ENCODE measurements at regions not wholly inside any gene's neighbourhood (a gene's known extent, or its start where the extent isn't known, plus 50 kb on each side); places are given as distances from the start of the nearest gene placed in this dataset.
A peak's percentile ranks its signal among the peaks of the same experiment; 100 is the strongest.

- WGBS (ENCODE audit: low lambda C conversion rate) = 0% methylated on average over 3 of the region's 3 CpGs
- H3K27ac ChIP-seq (ENCODE audit: extremely low read length, insufficient read depth, low read length) = no peak overlapping the region
- DNase-seq (ENCODE audit: low spot score) (no peak), ATAC-seq (peak; percentile 82), FAIRE-seq (peak; percentile 34)
- no peak overlapping the region for H3K9ac ChIP-seq (ENCODE audit: insufficient read depth, low read depth, low read length)
- 0 out of 5 replicates have a peak, but pooled peaks cover 0 to 3% of the 10 kb centered on the region in 2 experiments for H3K27me3 ChIP-seq (ENCODE audit: control insufficient read depth in 1 of 2, insufficient read depth in 2 of 2, low read length in 2 of 2)
- ChIA-PET POLR2A (no interaction called here), CTCF (ENCODE audit: low intra/inter-chr PET ratio, low total read pairs) (no interaction called here)
- H3K36me3 ChIP-seq (replicated peaks in 1 of 2; ENCODE audit: control insufficient read depth in 1 of 2, insufficient read depth in 2 of 2, low read length in 2 of 2) = no peaks in the 10 kb centered on the region
- in situ Hi-C loops (cut with HindIII; ENCODE audit: extremely low pct_ligation_motif_present, low pct_unique_long_range_greater_than_20kb) = no loop called here
- H3K4me3 ChIP-seq (replicated peaks in 1 of 3; ENCODE audit: insufficient read depth in 1 of 3, low read depth in 2 of 3, low read length in 3 of 3) = no peak overlapping the region; a peak in 1 of 6 replicates
- no peaks in the 10 kb centered on the region for H3K9me3 ChIP-seq (ENCODE audit: low read length)
- H4K20me1 ChIP-seq (ENCODE audit: insufficient read depth, low read length) = no peaks in the 10 kb centered on the region
- peaks cover 13% of the 10 kb centered on the region for H3K4me1 ChIP-seq (ENCODE audit: insufficient read depth, low read length)
- no TSS peak for BruUV-seq (replicated peaks)
- H3K79me2 ChIP-seq (ENCODE audit: insufficient read depth, low read length) = no peaks in the 10 kb centered on the region
- intact Hi-C loops (cut with micrococcal nuclease; ENCODE audit: unreplicated experiment) = no loop called here
- TF ChIP-seq GATAD1 (CRISPR knock-in tag; IDR thresholded peaks at IDR 0.05) (no peak), ZNF556 (CRISPR knock-in tag; IDR thresholded peaks at IDR 0.05; ENCODE audit: borderline replicate concordance) (no peak), ATF1 (CRISPR knock-in tag; IDR thresholded peaks at IDR 0.05) (0 out of 2 replicates have a peak, but pooled peaks have one; percentile 22), TCF7 (IDR thresholded peaks at IDR 0.05; ENCODE audit: low read depth) (no peak), MIER2 (CRISPR knock-in tag; IDR thresholded peaks at IDR 0.05) (no peak), ZSCAN20 (CRISPR knock-in tag; IDR thresholded peaks at IDR 0.05; ENCODE audit: borderline replicate concordance) (no peak), ZNF660 (CRISPR knock-in tag; IDR thresholded peaks at IDR 0.05; ENCODE audit: borderline replicate concordance, low read depth) (no peak), DNMT1 (CRISPR knock-in tag; IDR thresholded peaks at IDR 0.05) (no peak)
- TF ChIP-seq, protein P1, sequence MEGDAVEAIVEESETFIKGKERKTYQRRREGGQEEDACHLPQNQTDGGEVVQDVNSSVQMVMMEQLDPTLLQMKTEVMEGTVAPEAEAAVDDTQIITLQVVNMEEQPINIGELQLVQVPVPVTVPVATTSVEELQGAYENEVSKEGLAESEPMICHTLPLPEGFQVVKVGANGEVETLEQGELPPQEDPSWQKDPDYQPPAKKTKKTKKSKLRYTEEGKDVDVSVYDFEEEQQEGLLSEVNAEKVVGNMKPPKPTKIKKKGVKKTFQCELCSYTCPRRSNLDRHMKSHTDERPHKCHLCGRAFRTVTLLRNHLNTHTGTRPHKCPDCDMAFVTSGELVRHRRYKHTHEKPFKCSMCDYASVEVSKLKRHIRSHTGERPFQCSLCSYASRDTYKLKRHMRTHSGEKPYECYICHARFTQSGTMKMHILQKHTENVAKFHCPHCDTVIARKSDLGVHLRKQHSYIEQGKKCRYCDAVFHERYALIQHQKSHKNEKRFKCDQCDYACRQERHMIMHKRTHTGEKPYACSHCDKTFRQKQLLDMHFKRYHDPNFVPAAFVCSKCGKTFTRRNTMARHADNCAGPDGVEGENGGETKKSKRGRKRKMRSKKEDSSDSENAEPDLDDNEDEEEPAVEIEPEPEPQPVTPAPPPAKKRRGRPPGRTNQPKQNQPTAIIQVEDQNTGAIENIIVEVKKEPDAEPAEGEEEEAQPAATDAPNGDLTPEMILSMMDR (CRISPR knock-in tag; IDR thresholded peaks at IDR 0.05) = peak; percentile 9; the same call in 1 of the 2 replicates
- TF ChIP-seq, protein P2, sequence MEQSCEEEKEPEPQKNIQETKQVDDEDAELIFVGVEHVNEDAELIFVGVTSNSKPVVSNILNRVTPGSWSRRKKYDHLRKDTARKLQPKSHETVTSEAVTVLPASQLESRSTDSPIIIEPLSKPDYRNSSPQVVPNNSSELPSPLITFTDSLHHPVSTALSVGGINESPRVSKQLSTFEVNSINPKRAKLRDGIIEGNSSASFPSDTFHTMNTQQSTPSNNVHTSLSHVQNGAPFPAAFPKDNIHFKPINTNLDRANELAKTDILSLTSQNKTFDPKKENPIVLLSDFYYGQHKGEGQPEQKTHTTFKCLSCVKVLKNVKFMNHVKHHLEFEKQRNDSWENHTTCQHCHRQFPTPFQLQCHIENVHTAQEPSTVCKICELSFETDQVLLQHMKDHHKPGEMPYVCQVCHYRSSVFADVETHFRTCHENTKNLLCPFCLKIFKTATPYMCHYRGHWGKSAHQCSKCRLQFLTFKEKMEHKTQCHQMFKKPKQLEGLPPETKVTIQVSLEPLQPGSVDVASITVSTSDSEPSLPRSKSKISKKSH (CRISPR knock-in tag; IDR thresholded peaks at IDR 0.05; ENCODE audit: borderline replicate concordance) = no peak
- peak overlapping the region; percentile 34 for H3K4me2 ChIP-seq (ENCODE audit: low read depth, low read length)
- no peak overlapping the region for H2AFZ ChIP-seq (ENCODE audit: low read length)
These were observed 263.2 kb upstream of the PARD3B start for GRCh38 chr2:204282081-204282480.
